Activated naive CD4-positive, alpha-beta T cell treated with anti-CD3 and anti-CD28 coated beads for 36 hours (primary cell): ENCODE measurements at regions not wholly inside any gene's neighbourhood (a gene's known extent, or its start where the extent isn't known, plus 50 kb on each side); places are given as distances from the start of the nearest gene placed in this dataset.

Experiments used
- CTCF ChIA-PET: fragments of 350-600 bp; sonication (Branson Sonifier 250); formaldehyde crosslinking; loops from one replicate; lab custom pipeline; 2021; ENCODE audit warnings: antibody characterized with exemption; lab: Charles Lee
- DNase-seq: peaks from one replicate; pipeline ENCODE4 v3.0.0-alpha.2; 2020
- H3K27ac Mint-ChIP-seq: one replicate; pipeline ENCODE4 v1.8.0; 2021; ENCODE audit warnings: mild to moderate bottlenecking, mixed read lengths
- H3K27me3 Mint-ChIP-seq: one replicate; pipeline ENCODE4 v1.8.0; 2021; ENCODE audit warnings: low read depth, mixed read lengths
- H3K36me3 Mint-ChIP-seq: one replicate; pipeline ENCODE4 v1.8.0; 2021; ENCODE audit warnings: low read depth, mixed read lengths
- H3K4me1 Mint-ChIP-seq: one replicate; pipeline ENCODE4 v1.8.0; 2021; ENCODE audit warnings: low read depth, mixed read lengths
- H3K4me3 Mint-ChIP-seq: one replicate; pipeline ENCODE4 v1.8.0; 2021; ENCODE audit warnings: mild to moderate bottlenecking, moderate library complexity, mixed read lengths
- H3K9me3 Mint-ChIP-seq: one replicate; pipeline ENCODE4 v1.8.0; 2021; ENCODE audit warnings: mixed read lengths
- intact Hi-C: fragments of 100-400 bp; cut with micrococcal nuclease; formaldehyde crosslinking; loops from one replicate; pipeline ENCODE4 v1.15.1; 2023

GRCh38 chr15:31269816-31270575 lies 56.6 kb upstream of the KLF13 start:
- DNase-seq = no peak
- no peaks in the 10 kb centered on the region for H3K27me3 Mint-ChIP-seq
- H3K4me1 Mint-ChIP-seq = peaks cover 47% of the 10 kb centered on the region
- no peak overlapping the region for H3K4me3 Mint-ChIP-seq
- no peaks in the 10 kb centered on the region for H3K36me3 Mint-ChIP-seq
- no peaks in the 10 kb centered on the region for H3K9me3 Mint-ChIP-seq
- CTCF ChIA-PET = no interaction called here
- no peak overlapping the region for H3K27ac Mint-ChIP-seq
- intact Hi-C loops = loop anchor here (5.0 kb wide), 1 partner anchor 202 kb away; no protein-coding TSS in a partner anchor

DNA sequence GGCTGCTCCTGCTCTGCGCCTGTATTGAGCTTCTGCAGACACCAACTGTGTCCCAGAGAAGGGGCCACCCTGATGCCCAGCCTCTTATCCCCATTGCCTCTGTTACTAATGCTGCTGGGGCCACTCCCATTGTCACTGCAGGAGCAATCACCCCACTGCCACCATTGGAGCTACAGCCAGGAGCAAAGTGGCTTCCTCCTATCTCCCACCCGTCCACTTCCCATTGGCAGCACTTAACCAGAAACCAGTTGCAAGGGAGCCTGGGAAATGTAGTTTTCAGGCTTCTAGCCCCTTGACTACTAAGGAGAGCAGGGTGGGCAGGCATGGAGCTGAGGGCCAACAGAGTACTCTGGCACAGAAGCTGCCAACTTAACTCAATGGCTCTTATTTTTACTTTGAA lies 55.9 kb upstream of the KLF13 start:
- Mint-ChIP-seq H3K27ac (no peak overlapping the region), H3K4me1 (peaks cover 39% of the 10 kb centered on the region), H3K27me3 (no peaks in the 10 kb centered on the region), H3K36me3 (no peaks in the 10 kb centered on the region), H3K9me3 (no peaks in the 10 kb centered on the region), H3K4me3 (no peak overlapping the region)
- intact Hi-C loops = no loop called here
- CTCF ChIA-PET = interaction anchor here (0.6 kb wide), 1 partner anchor 291 kb away, joined by 3 read pairs; no protein-coding TSS in a partner anchor
- no peak for DNase-seq

- Mint-ChIP-seq H3K9me3 (no peaks in the 10 kb centered on the region), H3K27me3 (no peaks in the 10 kb centered on the region), H3K36me3 (no peaks in the 10 kb centered on the region), H3K4me3 (no peak overlapping the region), H3K4me1 (peaks cover 34% of the 10 kb centered on the region), H3K27ac (no peak overlapping the region)
- intact Hi-C loops = no loop called here
- CTCF ChIA-PET = interaction anchor here (0.6 kb wide), 1 partner anchor 291 kb away, joined by 3 read pairs; no protein-coding TSS in a partner anchor
- DNase-seq = no peak
These were observed 55.4 kb upstream of the KLF13 start for GRCh38 chr15:31271224-31271635.

GRCh38 chr15:31271711-31272557 lies 54.7 kb upstream of the KLF13 start:
- Mint-ChIP-seq H3K4me1 (peaks cover 27% of the 10 kb centered on the region), H3K27me3 (no peaks in the 10 kb centered on the region), H3K27ac (no peak overlapping the region), H3K36me3 (no peaks in the 10 kb centered on the region), H3K9me3 (no peaks in the 10 kb centered on the region), H3K4me3 (no peak overlapping the region)
- CTCF ChIA-PET = no interaction called here
- intact Hi-C loops = no loop called here
- no peak for DNase-seq

- Mint-ChIP-seq H3K36me3 (no peaks in the 10 kb centered on the region), H3K9me3 (no peaks in the 10 kb centered on the region), H3K4me3 (no peak overlapping the region), H3K27me3 (no peaks in the 10 kb centered on the region), H3K27ac (no peak overlapping the region), H3K4me1 (peaks cover 20% of the 10 kb centered on the region)
- intact Hi-C loops = no loop called here
- DNase-seq = no peak
- CTCF ChIA-PET = no interaction called here
These were observed 53.9 kb upstream of the KLF13 start for GRCh38 chr15:31272558-31273257.

DNA sequence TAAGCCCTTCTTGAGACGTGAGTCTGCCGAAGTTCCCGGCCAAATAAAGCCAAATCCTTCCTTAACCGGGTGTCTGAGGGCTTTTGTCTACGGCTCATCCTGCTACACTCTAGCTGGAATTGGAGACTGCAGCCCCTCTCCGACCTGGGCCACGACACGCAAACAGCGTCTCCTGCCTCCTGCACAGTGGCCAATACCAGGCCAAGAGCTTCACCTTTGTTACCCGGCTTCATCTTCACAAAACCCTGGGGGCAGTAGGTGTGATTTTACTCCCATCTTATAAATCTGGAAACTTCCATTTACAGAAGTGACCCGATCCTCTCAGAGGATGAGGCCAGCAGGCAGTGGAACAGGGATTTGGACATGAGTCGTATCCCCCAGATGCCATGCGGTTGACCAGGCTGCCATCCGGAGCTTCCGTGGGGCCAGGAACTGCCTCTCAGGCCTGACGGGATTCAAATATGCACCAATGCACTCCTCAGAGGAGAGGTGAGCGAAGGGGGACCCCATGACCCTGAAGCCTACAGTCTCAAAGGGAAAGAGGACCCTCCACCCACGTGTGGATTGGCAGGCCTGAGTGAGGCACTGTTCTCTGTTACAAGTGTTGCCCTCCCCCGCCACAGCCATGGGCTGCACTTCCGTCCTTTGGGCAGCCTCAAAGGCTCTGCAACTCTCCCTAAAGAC lies 53.2 kb upstream of the KLF13 start:
- CTCF ChIA-PET = no interaction called here
- H3K27ac Mint-ChIP-seq = no peak overlapping the region
- intact Hi-C loops = no loop called here
- no peaks in the 10 kb centered on the region for H3K27me3 Mint-ChIP-seq
- no peak overlapping the region for H3K4me3 Mint-ChIP-seq
- no peaks in the 10 kb centered on the region for H3K36me3 Mint-ChIP-seq
- no peaks in the 10 kb centered on the region for H3K9me3 Mint-ChIP-seq
- no peak for DNase-seq
- peaks cover 14% of the 10 kb centered on the region for H3K4me1 Mint-ChIP-seq

DNA sequence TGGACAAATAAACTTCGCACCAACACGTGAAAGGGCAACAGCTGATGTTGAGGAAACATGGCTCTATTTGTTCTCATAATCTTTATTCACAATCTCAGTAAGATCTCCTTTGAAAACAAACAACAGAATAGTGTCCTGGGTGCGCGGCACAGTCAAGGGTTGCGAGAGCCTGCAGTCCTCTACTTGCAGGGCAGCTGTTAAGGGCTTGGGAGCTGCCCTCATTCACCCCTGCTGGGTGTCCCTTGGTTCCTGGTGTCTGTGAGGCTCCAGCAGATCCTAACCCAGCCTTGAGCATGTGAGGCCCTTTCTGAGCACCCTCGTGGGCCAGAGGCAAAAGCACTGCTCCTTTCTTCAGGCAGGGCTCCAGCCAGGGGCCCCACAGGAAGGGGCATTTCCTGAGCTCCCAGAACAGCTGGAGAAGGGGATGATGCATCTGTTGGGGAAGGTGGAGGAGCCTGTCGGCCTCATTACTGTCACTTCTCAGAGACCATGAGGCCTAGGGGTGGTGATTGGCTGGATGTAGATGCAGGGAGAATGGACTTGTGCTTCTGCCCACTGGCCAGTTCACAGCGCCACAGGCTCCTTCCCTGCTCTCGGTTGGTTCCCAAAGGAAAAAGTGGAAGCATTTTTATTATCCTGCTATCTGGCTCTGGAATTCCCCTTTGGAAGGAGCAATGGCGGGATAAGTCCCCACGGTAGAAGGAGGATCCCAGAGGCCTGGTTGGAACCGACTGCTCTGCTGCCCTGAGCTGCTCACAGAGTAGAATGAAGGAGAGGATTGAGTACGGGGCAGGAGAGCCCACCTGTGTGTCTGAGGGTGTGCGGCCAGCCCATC lies 51.9 kb upstream of the KLF13 start:
- intact Hi-C loops = no loop called here
- Mint-ChIP-seq H3K4me3 (no peak overlapping the region), H3K4me1 (peaks cover 8% of the 10 kb centered on the region), H3K27me3 (no peaks in the 10 kb centered on the region), H3K9me3 (no peaks in the 10 kb centered on the region), H3K27ac (no peak overlapping the region), H3K36me3 (no peaks in the 10 kb centered on the region)
- CTCF ChIA-PET = interaction anchor here (1.4 kb wide), 1 partner anchor 9 kb away, joined by 5 read pairs; no protein-coding TSS in a partner anchor
- DNase-seq = no peak

GRCh38 chr15:31275331-31276262 lies 51.0 kb upstream of the KLF13 start:
- CTCF ChIA-PET = interaction anchor here (1.4 kb wide), 1 partner anchor 10 kb away, joined by 5 read pairs; no protein-coding TSS in a partner anchor
- Mint-ChIP-seq H3K4me3 (no peak overlapping the region), H3K27me3 (no peaks in the 10 kb centered on the region), H3K4me1 (peaks cover 2% of the 10 kb centered on the region), H3K27ac (no peak overlapping the region), H3K36me3 (no peaks in the 10 kb centered on the region), H3K9me3 (no peaks in the 10 kb centered on the region)
- no peak for DNase-seq
- intact Hi-C loops = no loop called here

GRCh38 chr15:31276596-31277298 lies 49.9 kb upstream of the KLF13 start:
- Mint-ChIP-seq H3K27ac (no peak overlapping the region), H3K9me3 (no peaks in the 10 kb centered on the region), H3K36me3 (no peaks in the 10 kb centered on the region), H3K4me3 (no peak overlapping the region), H3K27me3 (no peaks in the 10 kb centered on the region), H3K4me1 (peaks cover 2% of the 10 kb centered on the region)
- no peak for DNase-seq
- intact Hi-C loops = no loop called here
- CTCF ChIA-PET = no interaction called here
